ENCODE measurements at regions not wholly inside any gene's neighbourhood (a gene's known extent, or its start where the extent isn't known, plus 50 kb on each side); places are given as distances from the start of the nearest gene placed in this dataset.

- DNase-seq (peak; percentile 43 to 81 (median 54)), ATAC-seq (ENCODE audit: insufficient read depth, low FRiP score) (no peak)
- H3K4me3 ChIP-seq, result no peak overlapping the region
- no peak overlapping the region for H3K27ac ChIP-seq (ENCODE audit: low read depth in 1 of 2, low read length in 1 of 2)
- H3K9ac ChIP-seq (ENCODE audit: insufficient read depth in 1 of 2, low read length in 2 of 2), result no peak overlapping the region
- no peak for TF ChIP-seq CTCF (IDR thresholded peaks at IDR 0.05; ENCODE audit: control extremely low read depth, extremely low read depth)
- no peaks in the 10 kb centered on the region for H3K36me3 ChIP-seq (ENCODE audit: control insufficient read depth in 4 of 4, insufficient read depth in 4 of 4, low read length in 4 of 4)
- H3K9me3 ChIP-seq (ENCODE audit: control insufficient read depth in 4 of 4, insufficient read depth in 3 of 4, low read length in 3 of 4), result peaks cover 0 to 4% (median 0%) of the 10 kb centered on the region in 4 donors
- peaks cover 0 to 1% (median 0%) of the 10 kb centered on the region in 3 donors for H3K27me3 ChIP-seq (ENCODE audit: control insufficient read depth in 3 of 3, insufficient read depth in 3 of 3, low read length in 2 of 3)
- WGBS, 2 donors, result 72 to 77% methylated on average over 8 of the region's 8 CpGs
- peaks cover 0 to 2% (median 0%) of the 10 kb centered on the region in 5 donors for H3K4me1 ChIP-seq (ENCODE audit: control insufficient read depth in 5 of 5, insufficient read depth in 5 of 5, low read length in 5 of 5)
Observed at GRCh38 chr11:81995889-81996288, 737.8 kb downstream of the FAM181B start.

GRCh38 chr11:81993755-81994154 is 739.9 kb downstream of the FAM181B start:
- DNase-seq, result no peak
- Histone ChIP-seq H3K4me3 (no peak overlapping the region), H3K27ac (ENCODE audit: low read depth in 1 of 2, low read length in 1 of 2) (no peak overlapping the region), H3K9me3 (ENCODE audit: control insufficient read depth in 4 of 4, insufficient read depth in 3 of 4, low read length in 3 of 4) (peaks cover 0 to 4% (median 0%) of the 10 kb centered on the region in 4 donors), H3K4me1 (ENCODE audit: control insufficient read depth in 5 of 5, insufficient read depth in 5 of 5, low read length in 5 of 5) (peaks cover 0 to 2% (median 0%) of the 10 kb centered on the region in 5 donors), H3K9ac (ENCODE audit: insufficient read depth in 1 of 2, low read length in 2 of 2) (no peak overlapping the region), H3K36me3 (ENCODE audit: control insufficient read depth in 4 of 4, insufficient read depth in 4 of 4, low read length in 4 of 4) (no peaks in the 10 kb centered on the region), H3K27me3 (ENCODE audit: control insufficient read depth in 3 of 3, insufficient read depth in 3 of 3, low read length in 2 of 3) (no peaks in the 10 kb centered on the region)
- no peak for ATAC-seq (ENCODE audit: insufficient read depth, low FRiP score)
- no peak for TF ChIP-seq CTCF (IDR thresholded peaks at IDR 0.05; ENCODE audit: control extremely low read depth, extremely low read depth)

DNA sequence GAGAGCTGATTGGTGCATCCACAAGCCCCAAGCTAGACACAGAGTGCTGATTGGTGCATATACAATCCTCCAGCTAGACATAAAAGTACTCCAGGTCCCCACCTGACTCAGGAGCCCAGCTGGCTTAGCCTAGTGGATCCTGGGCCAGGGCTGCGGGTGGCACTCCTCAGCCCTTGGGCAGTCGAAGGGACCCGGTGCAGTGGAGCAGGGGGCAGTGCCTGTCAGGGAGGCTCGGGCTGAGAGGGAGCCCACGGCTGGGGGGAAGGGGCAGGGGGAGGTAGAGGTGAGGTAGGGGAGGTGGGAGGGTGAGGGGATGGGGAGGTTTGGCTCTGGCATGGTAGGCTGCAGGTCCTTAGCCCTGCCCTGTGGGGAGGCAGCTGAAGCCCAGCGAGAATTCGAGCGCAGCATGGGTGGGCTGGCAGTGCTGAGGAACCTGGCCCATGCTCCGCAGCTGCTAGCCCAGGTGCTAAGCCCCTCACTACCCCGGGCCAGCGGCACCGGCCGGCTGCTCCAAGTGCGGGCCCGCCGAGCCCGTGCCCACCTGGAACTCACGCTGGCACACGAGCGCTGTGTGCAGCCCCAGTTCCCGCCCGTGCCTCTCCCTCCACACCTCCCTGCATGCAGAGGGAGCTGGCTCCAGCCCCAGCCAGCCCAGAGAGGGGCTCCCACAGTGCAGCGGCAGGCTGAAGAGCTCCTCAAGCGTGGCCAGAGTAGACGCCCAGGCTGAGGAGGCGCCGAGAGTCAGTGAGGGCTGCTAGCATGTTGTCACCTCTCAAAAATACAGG is 742.8 kb downstream of the FAM181B start:
- peaks cover 0 to under 1% (median 0%) of the 10 kb centered on the region in 5 donors for H3K4me1 ChIP-seq (ENCODE audit: control insufficient read depth in 5 of 5, insufficient read depth in 5 of 5, low read length in 5 of 5)
- peaks cover 0 to 5% (median 0%) of the 10 kb centered on the region in 4 donors for H3K9me3 ChIP-seq (ENCODE audit: control insufficient read depth in 4 of 4, insufficient read depth in 3 of 4, low read length in 3 of 4)
- ATAC-seq (ENCODE audit: insufficient read depth, low FRiP score) (no peak), DNase-seq (no peak)
- no peaks in the 10 kb centered on the region for H3K36me3 ChIP-seq (ENCODE audit: control insufficient read depth in 4 of 4, insufficient read depth in 4 of 4, low read length in 4 of 4)
- WGBS, 2 donors, result 91% methylated on average over 27 of the region's 27 CpGs
- no peak for TF ChIP-seq CTCF (IDR thresholded peaks at IDR 0.05; ENCODE audit: control extremely low read depth, extremely low read depth)
- no peak overlapping the region for H3K27ac ChIP-seq (ENCODE audit: low read depth in 1 of 2, low read length in 1 of 2)
- H3K4me3 ChIP-seq, result no peak overlapping the region
- H3K27me3 ChIP-seq (ENCODE audit: control insufficient read depth in 3 of 3, insufficient read depth in 3 of 3, low read length in 2 of 3), result no peaks in the 10 kb centered on the region
- no peak overlapping the region for H3K9ac ChIP-seq (ENCODE audit: insufficient read depth in 1 of 2, low read length in 2 of 2)

All from lung (tissue), 11 donors.